GM19438 (cell line): ENCODE measurements at regions not wholly inside any gene's neighbourhood (a gene's known extent, or its start where the extent isn't known, plus 50 kb on each side); places are given as distances from the start of the nearest gene placed in this dataset.

Source experiments
- ATAC-seq: cut with Tn5 transposase; IDR thresholded peaks from one replicate; pipeline ENCODE4 v1.9.1; 2021; ENCODE audit warnings: low read depth; ENCODE audit not compliant: unreplicated experiment

DNA sequence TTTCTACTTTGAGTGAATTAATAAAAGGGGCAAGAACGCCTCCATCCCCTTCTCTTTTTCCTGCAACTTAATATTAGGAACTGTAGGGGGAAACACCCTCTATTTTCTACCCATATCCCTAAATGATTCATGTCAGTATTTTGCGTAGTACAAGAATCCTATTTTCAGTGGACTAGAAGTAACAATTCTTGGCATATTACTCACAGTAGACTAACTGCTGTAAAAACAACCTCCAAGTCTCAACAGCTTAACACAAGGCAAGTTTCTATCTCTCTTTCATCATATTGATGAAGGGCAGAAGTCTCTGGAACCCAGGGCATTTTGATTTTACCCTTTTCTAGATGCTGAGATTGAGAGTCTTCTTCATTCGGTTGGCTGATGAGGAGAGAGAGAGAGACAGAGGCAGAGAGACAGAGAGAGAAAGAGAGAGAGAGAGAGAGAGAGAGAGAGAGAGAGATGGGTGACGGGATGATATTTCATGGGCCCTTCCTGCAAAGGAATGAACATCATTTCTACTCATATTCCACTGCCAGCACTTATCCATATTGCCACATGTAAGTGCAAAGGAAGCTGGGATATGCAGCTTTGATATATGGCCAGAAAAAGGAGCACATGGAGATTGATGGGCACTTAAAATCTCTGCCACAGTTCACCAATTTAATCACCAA, 481.6 kb downstream of the LPIN1 start:
- ATAC-seq = no peak

DNA sequence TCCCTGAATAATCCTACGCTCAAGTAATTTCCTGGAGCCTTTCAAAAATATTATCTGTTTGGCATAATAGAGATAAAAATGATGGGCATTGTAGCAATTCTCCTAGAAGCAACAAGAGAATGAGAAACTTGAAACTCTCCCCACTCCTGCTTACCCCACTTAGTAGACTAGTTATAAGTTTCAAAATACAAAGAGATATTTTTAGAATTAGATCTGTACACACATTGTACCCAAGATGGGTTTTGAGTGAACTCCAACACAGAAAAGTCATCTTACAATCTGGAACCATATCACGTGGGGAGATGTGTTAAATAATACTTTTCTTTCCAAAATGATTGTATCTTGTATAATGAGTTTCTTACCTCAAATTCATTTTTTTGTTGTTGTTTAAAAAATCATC, 484.9 kb downstream of the LPIN1 start:
- no peak for ATAC-seq

DNA sequence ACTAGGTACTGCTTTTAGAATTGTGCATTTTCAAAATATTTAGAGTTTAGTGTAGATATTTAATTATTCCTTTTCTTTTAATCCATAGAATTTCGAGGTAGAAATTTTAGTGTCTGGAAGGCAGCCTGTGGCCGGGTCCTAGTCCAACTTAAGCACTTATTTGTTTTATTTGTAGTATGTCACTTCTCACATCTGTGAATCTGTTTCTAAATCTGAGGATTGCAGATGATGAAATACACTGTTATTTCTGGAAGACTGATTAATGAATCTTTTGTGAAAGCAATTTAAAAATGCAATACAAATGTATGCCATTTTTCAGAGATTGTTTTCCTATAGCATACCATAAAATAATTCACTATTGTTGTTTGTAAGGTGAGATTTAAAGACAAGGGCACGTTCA, 483.9 kb upstream of the TRIB2 start:
- ATAC-seq = no peak

DNA sequence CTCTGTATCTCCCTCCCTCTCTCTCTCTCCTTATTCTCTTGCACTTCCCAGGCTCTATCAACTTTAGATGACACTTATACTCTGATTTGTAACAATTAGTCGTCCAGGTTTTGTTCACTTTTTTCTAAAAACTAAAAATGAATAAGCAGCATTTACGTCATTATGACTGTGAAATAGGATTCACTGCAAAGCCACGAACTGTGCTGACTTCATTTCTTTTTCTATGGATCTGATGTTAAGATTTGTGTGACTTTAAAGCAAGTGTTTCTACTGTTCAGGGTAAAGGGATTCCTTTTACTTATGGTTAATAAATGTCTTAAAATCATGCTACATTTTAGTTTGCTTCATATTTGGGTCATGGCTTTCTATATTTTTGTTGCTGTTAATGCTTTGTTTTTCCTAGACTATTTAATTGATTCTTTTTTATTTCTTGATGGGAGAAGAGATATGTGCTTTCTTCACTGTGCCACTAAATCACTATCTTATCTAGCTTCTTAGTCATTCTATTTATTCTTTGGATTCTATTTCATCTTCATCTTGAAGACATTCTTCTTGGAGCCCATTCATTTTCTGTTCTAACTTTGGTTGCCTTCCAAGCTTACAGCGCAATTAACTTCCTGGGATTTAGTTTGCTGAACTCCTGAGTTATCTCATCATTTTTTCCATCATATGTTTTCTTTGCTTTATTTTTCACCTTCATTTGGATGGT, 480.4 kb upstream of the TRIB2 start:
- no peak for ATAC-seq

DNA sequence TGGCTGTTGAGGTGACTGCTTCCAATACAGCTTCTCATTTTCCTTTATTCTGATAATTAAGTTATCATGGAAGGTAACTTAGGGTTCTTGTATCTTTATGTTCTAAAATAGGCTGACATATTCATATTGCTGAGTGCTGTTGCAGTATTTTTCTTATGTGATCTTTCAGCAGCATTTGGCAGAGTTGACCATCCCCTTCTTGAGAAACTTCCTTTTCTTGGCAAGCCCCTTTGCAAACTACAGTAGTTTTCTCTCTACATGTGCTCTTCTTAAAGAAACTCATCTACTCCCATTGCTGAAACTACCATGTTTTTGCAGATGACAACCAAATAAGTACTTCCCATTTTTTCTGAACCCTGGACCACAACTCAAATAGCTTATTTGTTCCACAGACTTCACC, 476.5 kb upstream of the TRIB2 start:
- no peak for ATAC-seq

DNA sequence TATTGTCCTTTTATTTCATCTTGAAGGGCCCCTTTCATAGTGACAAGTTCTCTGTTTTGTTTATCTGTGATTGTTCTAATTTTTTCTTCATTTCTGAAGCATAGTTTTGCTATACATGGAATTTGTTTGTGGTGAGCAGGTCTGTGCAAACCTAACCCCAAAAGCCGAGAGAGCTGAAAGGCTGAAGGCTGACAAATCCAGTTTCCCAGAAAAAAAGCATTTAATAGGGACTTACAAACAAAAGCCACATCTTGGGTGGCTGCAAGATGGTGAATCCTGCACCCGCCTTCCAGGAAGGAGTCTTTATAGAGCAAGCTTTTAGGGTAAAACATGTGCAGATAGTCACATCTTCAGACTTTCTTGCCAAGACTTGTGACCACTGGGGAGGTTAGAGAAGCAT, 473.4 kb upstream of the TRIB2 start:
- ATAC-seq = no peak

DNA sequence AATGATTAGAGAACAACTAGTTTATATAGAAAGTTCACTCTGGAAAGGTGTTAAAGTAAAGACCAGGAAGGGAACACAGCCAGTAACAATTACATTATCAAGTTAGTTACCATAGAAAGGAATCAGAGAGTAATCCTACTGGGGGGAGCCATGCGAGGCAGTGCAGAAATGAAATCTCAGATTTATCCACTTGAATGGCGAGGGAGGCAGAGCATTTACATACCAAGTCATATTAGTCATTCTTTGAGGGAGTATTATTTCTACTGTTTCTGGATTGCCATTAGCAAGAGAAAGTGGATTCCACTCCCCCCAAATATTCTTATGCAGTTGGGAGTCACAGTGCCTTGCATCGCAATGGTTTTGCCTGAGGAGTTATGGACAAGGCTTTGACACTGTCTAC, 472.7 kb upstream of the TRIB2 start:
- ATAC-seq = no peak

DNA sequence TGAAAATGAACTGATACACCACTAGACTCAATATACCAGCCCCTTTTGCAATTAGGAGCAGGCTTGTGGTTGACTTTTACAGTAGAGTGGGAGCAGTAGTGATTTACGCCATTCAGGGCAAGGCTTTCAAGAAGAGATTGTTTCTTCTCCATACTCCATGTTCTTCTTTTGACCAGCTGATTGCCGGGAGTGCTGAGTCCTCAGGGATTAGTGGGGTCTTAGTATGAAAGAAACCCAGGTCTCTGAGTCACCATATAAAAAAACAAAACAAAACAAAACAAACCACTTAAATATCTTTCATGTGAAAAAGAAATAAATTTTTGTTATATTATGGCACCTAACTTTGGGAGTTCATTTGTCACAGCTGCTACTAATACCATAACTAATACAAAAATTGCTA, 465.6 kb upstream of the TRIB2 start:
- no peak for ATAC-seq

DNA sequence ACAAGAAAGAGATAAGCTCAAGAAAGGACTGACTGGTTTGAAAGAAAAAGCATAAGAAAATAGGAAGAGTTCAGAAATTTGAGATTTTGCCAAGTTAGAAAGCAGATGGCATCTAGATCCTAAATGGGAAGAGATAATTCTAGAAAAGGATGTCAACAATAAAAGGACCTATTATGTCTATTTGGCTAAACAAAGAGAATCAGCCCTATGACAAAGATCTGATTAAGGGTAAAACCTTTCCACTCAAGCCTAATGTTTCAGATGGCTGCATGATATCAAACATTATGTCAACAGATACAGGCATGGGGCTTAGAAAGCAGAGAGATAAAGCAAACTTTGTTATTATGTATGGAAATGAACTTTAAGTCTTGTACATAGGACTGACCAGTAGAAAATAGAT, 465.0 kb upstream of the TRIB2 start:
- no peak for ATAC-seq

DNA sequence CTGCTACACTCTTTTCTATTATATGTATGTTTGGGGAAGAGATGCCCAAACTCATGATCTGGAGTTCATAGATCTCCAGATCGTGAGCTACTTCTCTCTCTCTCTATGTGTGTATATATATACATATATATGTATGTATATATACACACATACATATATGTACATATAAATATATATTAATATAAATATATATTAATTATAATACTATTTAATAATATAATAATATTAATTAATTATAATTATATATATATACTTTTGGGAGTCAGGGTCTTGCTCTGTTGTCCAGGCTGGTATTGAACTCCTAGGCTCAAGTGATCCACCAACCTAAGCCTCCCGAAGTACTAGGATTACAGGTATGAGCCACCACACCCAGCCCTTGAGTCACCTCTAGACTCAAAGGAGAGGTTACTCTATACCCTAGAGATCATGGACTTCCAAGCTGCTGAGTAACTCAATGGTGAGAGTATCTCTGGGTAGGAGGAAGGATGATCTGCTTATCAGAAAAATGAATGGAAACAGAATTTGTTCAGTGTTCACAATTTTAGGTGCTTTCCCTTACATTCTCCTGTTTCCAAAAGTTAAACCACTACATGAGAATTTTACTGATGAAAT, 463.5 kb upstream of the TRIB2 start:
- no peak for ATAC-seq

DNA sequence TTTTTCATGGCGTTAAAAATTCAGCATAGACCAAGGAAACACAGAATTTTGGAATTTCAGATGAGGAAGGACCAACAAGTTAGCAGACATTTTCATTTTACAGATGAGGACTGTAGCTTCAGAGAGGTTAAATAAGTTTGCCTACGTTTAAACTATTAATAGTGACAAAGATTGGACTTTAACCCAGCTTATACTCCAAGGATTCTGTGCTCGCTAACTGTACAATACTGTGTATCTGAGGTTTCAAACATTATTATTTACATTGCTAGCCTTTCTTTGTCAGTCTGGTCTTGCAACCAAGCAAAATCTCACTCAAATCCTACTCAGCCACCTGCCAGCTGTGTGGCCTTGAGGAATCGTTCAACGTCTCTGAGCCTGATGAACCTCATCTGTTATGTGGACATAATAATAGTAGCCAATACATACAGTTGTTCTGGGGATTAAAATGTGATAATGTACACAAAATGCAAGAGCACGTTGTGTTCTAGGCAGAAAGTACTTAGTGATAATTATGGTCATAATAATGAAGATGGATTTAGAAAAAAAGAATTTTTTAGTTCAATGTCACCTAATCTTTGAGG, 462.4 kb upstream of the TRIB2 start:
- no peak for ATAC-seq

DNA sequence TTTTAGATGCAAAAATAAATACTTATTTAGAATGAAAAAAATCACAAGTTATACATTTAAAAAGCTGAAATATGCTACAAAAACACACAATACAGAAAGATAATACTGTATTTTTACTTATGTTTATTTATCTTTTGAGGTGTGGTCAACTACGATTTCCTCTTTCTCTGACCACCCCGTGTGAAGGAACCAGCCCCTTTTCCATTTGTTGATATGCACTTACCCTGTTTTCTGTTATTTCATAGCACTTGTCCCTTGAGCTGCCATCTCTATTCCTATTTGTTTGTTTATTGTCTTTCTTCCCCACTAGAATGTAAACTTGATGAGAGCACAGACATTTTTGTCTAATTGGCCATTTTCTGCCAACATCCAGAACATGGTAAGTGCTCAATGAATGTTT, 460.5 kb upstream of the TRIB2 start:
- ATAC-seq = no peak

DNA sequence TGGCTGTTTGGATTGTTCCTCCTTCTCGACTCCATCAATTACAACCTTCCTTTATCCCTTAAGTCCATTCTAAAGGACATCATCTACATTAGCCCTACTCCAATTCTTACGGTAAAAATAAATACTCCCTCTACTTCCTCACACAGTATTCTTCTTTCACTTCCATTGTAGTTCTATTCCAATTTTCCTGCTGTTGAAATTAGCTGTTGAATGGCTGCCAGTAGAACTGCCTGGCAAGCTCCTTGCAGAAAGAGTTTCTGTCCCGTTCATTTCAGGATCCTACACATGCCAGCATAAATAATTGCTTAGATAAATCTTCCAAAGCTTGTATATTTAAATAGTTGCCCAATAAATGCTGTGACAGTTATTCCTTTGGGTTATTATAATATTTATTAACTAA, 459.3 kb upstream of the TRIB2 start:
- ATAC-seq = no peak

DNA sequence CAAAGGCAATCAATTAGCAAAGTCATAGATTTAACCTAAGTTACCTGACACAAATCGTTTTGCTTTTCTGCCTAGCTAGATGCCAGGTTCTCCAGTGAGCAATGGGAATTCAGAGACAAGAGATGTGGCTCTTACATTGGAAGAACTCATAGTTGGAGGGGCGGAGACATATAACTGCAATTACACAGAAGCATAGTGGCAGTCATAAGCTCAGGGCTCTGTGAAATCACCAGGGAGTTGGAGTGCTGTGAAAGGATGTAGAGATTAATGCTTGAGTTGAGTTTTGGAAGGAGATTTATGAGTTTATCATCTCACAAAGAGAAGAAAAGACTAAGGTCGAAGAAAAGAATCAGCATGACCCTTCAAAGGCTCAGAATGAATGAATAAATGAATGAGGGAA, 457.2 kb upstream of the TRIB2 start:
- ATAC-seq = no peak

DNA sequence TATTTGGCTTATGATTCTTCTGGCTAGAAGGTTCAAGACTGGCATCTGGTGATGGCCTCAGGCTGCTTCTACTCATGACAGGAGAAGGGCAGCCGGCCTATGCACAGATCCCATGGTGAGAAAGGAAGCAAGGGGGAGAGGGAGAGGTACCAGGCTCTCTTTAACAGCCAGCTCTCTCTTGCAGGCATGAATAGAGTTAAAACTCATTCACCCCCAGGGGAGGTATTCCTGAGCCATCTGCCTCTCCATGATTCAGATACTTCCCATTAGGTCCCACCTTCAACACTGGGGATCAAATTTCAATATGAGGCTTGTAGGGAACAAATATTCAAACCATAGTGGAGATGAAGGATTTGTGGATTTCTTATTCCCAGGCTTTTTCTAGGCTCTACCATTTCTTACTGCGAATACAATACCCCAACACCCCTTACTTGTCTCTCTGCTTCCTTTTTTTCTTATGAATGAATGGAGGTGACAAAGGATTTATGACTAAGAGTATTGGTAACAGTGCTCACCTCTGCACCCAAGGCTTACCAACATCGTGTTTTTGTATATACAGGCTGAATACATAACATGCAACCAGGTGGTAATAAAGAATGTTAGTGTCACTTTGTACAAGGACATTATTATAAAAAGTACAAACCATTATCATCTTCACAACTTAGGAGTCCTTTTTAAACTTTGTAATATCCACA, 454.6 kb upstream of the TRIB2 start:
- ATAC-seq = no peak

DNA sequence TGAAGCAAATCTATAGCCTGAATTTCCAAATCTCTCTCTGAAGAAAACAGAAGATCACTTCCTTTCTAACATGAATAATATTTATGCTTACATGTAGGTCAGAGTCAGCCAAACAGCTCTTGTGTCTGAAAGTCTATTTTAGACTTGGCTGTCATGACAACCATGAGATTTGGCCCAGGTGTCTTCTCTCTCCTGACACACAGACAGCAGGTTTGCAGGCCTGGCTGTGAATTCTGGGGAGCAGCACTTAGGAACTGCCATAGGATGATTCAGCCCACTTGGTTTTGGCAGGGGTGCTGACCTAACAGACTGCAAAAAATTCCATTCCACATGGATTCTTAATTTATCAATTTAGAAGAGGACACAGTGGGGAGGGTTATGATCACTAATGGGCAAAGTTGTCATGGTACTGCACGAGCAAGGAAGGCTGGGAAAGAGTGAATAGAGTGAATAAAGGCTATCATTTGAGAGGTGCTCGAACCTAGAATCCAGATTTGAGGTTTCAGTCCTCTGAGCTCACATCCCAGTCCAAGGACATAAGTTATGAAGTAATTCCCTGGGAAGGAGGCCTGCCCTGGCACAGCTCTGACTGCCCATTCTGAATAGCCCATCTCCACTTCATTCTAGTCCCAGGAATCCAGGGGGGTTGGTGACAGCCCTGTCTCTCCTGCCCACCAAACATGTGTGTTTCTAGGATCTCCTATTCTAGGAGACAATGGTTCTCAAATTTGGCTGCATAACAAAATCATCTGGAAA, 453.9 kb upstream of the TRIB2 start:
- ATAC-seq = no peak

DNA sequence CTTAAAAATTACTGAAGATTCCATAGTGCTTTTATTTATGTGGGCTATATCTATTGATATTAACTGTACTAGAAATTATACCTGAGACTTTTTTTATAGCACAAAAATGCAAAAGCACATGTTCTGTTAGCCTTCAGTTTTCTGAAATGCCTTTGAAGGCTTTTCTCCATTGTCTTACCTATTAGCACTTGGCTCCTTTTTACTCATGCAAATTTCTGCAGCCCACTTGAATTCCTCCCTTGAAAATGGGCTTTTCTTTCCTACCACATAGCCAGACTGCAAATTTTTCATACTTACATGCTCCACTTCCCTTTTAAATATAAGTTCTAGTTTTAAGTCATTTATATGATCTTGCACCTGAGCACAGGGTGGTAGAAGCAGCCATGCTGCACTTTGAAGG, 453.0 kb upstream of the TRIB2 start:
- ATAC-seq = no peak

DNA sequence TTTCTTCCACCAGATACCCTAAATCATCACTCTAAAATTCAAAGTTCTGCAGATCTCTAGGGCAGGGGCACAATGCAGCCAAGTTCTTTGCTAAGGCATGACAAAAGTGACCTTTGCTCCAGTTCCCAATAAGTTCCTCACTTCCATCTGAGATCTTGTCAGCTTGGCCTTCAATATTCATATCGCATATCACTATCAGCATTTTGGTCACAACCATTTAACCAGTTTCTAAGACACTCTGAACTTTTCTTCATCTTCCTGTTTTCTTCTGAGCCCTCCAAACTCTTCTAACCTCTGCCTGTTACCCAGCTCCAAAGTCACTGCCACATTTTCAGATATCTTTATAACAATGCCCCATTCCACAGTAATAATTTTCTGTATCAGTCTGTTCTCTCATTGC, 452.6 kb upstream of the TRIB2 start:
- ATAC-seq = no peak

DNA sequence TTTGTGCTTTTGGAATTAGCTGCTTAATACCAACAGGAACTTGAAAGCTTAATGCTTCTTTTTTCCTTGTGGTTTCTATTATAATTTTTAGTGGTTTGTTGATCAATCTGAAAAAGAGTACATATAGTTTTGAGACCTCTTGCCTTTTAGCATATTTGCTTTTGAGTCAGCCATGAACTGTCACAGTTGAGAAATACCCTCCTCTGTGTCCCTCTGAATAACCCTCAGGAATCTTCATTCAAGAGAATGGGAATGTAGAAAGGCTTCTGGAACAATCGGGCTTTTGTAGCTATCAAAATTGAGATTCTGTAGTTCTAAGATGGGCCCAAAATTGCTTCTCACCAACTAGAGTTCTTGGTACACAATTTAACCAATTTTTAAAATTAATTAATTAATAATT, 451.1 kb upstream of the TRIB2 start:
- no peak for ATAC-seq

DNA sequence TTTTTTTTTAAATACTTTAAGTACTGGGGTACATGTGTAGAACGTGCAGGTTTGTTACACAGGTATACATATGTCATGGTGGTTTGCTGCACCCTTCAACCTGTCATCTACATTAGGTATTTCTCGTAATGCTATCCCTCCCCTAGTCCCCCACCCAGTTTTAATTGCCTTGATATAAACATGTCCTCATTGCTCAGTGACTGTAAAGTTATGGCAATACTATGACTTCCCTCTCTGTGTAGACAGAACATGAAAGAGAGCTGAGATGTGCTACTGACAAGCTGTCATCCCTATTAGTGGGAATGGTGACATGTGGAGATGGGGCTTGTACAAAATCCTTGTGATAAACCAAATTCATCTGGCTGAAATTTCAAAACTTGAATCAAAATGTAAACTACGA, 449.7 kb upstream of the TRIB2 start:
- no peak for ATAC-seq
